ENCODE measurements at regions not wholly inside any gene's neighbourhood (a gene's known extent, or its start where the extent isn't known, plus 50 kb on each side); places are given as distances from the start of the nearest gene placed in this dataset.

DNA sequence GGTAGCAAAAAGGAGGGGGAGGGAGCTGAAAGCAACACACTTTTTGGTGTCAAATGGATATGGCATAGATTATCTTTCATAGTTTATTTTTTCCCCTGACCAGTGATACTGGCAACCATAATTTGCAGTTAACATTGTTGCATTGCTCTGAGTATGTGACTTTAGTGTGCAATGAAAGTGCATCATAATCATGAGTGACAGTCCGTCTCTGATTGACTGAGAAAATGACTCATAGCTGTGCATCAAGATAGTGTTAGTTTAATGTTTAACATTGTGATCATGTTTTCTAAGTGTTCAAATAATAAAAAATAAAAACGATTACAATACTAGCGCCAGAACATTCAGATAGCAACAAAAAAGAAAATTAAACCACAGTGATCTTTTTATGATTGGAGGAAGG, 952.4 kb upstream of the TENM4 start:
- ChIA-PET POLR2A (ENCODE audit: partially characterized antibody) (interaction anchor here (1.1 kb wide), 1 partner anchor 9 kb away, joined by 3 read pairs; no protein-coding TSS in a partner anchor), CTCF (ENCODE audit: partially characterized antibody) (no interaction called here)
- Histone ChIP-seq H3K79me2 (ENCODE audit: control insufficient read depth in 1 of 2, insufficient read depth in 2 of 2, low read length in 2 of 2) (no peaks in the 10 kb centered on the region), H3K9ac (replicated peaks in 1 of 4; ENCODE audit: extremely low read depth in 1 of 4, low read depth in 3 of 4, low read length in 3 of 4) (no peak overlapping the region), H4K20me1 (replicated peaks in 1 of 2; ENCODE audit: control insufficient read depth in 1 of 2, insufficient read depth in 2 of 2, low read length in 2 of 2) (no peaks in the 10 kb centered on the region), H3K4me1 (replicated peaks in 1 of 4; ENCODE audit: control insufficient read depth in 3 of 4, insufficient read depth in 4 of 4, low read length in 3 of 4) (0 out of 7 replicates have a peak, but pooled peaks cover 0 to 1% (median 0%) of the 10 kb centered on the region in 4 experiments), H3K23ac (ENCODE audit: insufficient read length) (no peak overlapping the region), H3K4me2 (ENCODE audit: insufficient read depth in 1 of 2, low read depth in 2 of 2, low read length in 2 of 2) (no peak overlapping the region), H4K91ac (replicated peaks; ENCODE audit: insufficient read length, low read length) (no peak overlapping the region), H2BK5ac (ENCODE audit: low read depth, low read length) (no peak overlapping the region), H3K79me1 (ENCODE audit: low read depth, low read length) (no peaks in the 10 kb centered on the region), H3K14ac (ENCODE audit: insufficient read length) (no peak overlapping the region), H3K23me2 (ENCODE audit: low read depth, low read length) (no peaks in the 10 kb centered on the region), H2AK5ac (ENCODE audit: low read depth, low read length) (no peak overlapping the region), H2BK12ac (ENCODE audit: low read depth, low read length) (no peak overlapping the region), H3K18ac (ENCODE audit: extremely low read depth, low read length) (no peak overlapping the region), H2BK20ac (ENCODE audit: low read length) (no peak overlapping the region), H3K27me3 (replicated peaks in 1 of 4; ENCODE audit: control insufficient read depth in 3 of 4, extremely low read depth in 1 of 4, insufficient read depth in 3 of 4, low read length in 3 of 4) (no peaks in the 10 kb centered on the region), H3K56ac (replicated peaks; ENCODE audit: insufficient read length, low read depth, low read length) (no peak overlapping the region), H2AFZ (ENCODE audit: low read length) (no peak overlapping the region), H3K4me3 (ENCODE audit: extremely low read depth in 1 of 4, insufficient read depth in 2 of 4, low read depth in 3 of 4, low read length in 4 of 4) (no peak overlapping the region), H2BK15ac (ENCODE audit: low read length) (no peak overlapping the region), H3K9me3 (ENCODE audit: insufficient read depth in 2 of 2, low read depth in 1 of 2, low read length in 1 of 2) (no peaks in the 10 kb centered on the region), H3K36me3 (ENCODE audit: control insufficient read depth in 2 of 4, insufficient read depth in 4 of 4, low read length in 3 of 4) (no peaks in the 10 kb centered on the region), H3K4ac (replicated peaks; ENCODE audit: insufficient read length, low read depth, low read length) (no peak overlapping the region), H2BK120ac (replicated peaks; ENCODE audit: low read depth, low read length) (no peak overlapping the region), H4K8ac (ENCODE audit: extremely low read depth, insufficient read depth, low read length) (no peak overlapping the region), H3K27ac (ENCODE audit: low read depth, low read length) (no peak overlapping the region), H4K5ac (ENCODE audit: insufficient read length, low read depth, low read length) (no peak overlapping the region)
- no peak for TF ChIP-seq GTF2F1 (IDR thresholded peaks at IDR 0.05; ENCODE audit: borderline replicate concordance, low read depth, low read length)
- TF ChIP-seq SIN3A (conservative IDR thresholded peaks at IDR 0.05 in 1 of 2, IDR thresholded peaks at IDR 0.05 in 1 of 2; ENCODE audit: low read depth in 1 of 2, low read length in 2 of 2) = no peak
- no peak for TF ChIP-seq SP4 (IDR thresholded peaks at IDR 0.05; ENCODE audit: low read length)
- TF ChIP-seq BACH1 (IDR thresholded peaks at IDR 0.05; ENCODE audit: low read length) = no peak
- TF ChIP-seq SRF (IDR thresholded peaks at IDR 0.05; ENCODE audit: low read depth, low read length) = no peak
- TF ChIP-seq CTBP2 (IDR thresholded peaks at IDR 0.05; ENCODE audit: borderline replicate concordance, insufficient read depth, insufficient read length, low read length) = no peak
- no peak for TF ChIP-seq POU5F1 (IDR thresholded peaks at IDR 0.05; ENCODE audit: low read depth, low read length)
- TF ChIP-seq POLR2AphosphoS5 (IDR thresholded peaks at IDR 0.05; ENCODE audit: low read depth, low read length) = no peak
- TF ChIP-seq HDAC2 (IDR thresholded peaks at IDR 0.05; ENCODE audit: borderline replicate concordance in 1 of 2, low read depth in 2 of 2, low read length in 2 of 2) = no peak
- TF ChIP-seq SUZ12 (IDR thresholded peaks at IDR 0.05; ENCODE audit: low read length) = no peak
- TF ChIP-seq SP1 (IDR thresholded peaks at IDR 0.05; ENCODE audit: low read depth, low read length) = no peak
- no peak for TF ChIP-seq BCL11A (IDR thresholded peaks at IDR 0.05; ENCODE audit: low read depth in 2 of 2, low read length in 2 of 2)
- no peak for TF ChIP-seq HDAC6 (IDR thresholded peaks at IDR 0.05; ENCODE audit: low read depth, low read length)
- no peak for FAIRE-seq
- WGBS, 2 experiments (ENCODE audit: extremely low coverage in 1 of 2, insufficient coverage in 1 of 2, insufficient read length in 1 of 2, insufficient replicate concordance in 2 of 2, low coverage in 1 of 2, low lambda C conversion rate in 2 of 2, missing lambda C conversion rate in 1 of 2) = 92% methylated on average over 3 of the region's 3 CpGs; no CpG with 5 or more reads in 1 of the 2 experiments
- no peak for DNase-seq (ENCODE audit: low read depth in 1 of 2, low spot score in 2 of 2)

Measured in H1 (cell line).